PFSK-1 (cell line): ENCODE measurements at regions not wholly inside any gene's neighbourhood (a gene's known extent, or its start where the extent isn't known, plus 50 kb on each side); places are given as distances from the start of the nearest gene placed in this dataset.

Experiments used
- FOXP2 ChIP-seq: optimal IDR thresholded peaks from 2 replicates; pipeline ENCODE3; 2011; ENCODE audit warnings: borderline replicate concordance, control low read depth, inconsistent platforms; ENCODE audit not compliant: insufficient read depth; ENCODE audit errors: extremely low read length, extremely low read depth
- POLR2AphosphoS5 ChIP-seq: IDR thresholded peaks from 2 replicates; pipeline ENCODE4 v1.6.1; 2012; ENCODE audit warnings: low read depth, mild to moderate bottlenecking, control low read depth, low read length, moderate library complexity
- SIN3A ChIP-seq: IDR thresholded peaks from 2 replicates; pipeline ENCODE4 v1.6.1; 2012; ENCODE audit warnings: mild to moderate bottlenecking, low read length, moderate library complexity, borderline replicate concordance; ENCODE audit not compliant: insufficient read depth
- TAF1 ChIP-seq: IDR thresholded peaks from 2 replicates; pipeline ENCODE4 v1.6.1; 2012; ENCODE audit warnings: low read length, control low read depth, borderline replicate concordance; ENCODE audit not compliant: insufficient read depth
- TF ChIP-seq, protein P1 (sequence below), 2 experiments: IDR thresholded peaks; 2 replicates each; pipeline versions ENCODE4 v1.6.1 to v1.8.0; 2011 to 2012; ENCODE audit warnings: low read depth in 2 of 2, low read length in 2 of 2, control low read depth in 1 of 2, inconsistent platforms in 1 of 2, mild to moderate bottlenecking in 1 of 2, moderate library complexity in 1 of 2; ENCODE audit not compliant: insufficient read depth in 1 of 2

GRCh38 chr6:128827675-128828464, 55.1 kb upstream of the LAMA2 start:
- TF ChIP-seq TAF1 = no peak
- TF ChIP-seq FOXP2 = no peak
- TF ChIP-seq POLR2AphosphoS5 = no peak

DNA sequence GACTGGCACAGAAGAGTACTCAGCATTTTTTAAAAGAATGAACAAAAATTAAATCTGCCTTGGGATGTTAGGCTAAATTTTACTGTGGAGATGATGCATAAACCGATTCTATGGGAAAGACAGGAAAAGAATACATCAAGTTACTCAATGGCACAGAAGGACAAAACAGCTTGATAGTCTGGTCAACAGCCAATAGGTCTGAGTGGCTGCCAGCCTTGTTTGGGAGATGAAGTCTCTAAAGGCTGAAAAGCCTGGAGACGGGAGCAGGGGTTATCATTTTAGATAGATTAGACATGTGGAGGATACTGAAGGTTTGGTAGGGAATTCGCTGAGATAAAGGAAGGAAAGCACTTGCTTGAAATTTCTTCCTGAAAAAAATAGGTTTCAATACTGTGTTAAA, 56.3 kb upstream of the LAMA2 start:
- TF ChIP-seq, protein P1, sequence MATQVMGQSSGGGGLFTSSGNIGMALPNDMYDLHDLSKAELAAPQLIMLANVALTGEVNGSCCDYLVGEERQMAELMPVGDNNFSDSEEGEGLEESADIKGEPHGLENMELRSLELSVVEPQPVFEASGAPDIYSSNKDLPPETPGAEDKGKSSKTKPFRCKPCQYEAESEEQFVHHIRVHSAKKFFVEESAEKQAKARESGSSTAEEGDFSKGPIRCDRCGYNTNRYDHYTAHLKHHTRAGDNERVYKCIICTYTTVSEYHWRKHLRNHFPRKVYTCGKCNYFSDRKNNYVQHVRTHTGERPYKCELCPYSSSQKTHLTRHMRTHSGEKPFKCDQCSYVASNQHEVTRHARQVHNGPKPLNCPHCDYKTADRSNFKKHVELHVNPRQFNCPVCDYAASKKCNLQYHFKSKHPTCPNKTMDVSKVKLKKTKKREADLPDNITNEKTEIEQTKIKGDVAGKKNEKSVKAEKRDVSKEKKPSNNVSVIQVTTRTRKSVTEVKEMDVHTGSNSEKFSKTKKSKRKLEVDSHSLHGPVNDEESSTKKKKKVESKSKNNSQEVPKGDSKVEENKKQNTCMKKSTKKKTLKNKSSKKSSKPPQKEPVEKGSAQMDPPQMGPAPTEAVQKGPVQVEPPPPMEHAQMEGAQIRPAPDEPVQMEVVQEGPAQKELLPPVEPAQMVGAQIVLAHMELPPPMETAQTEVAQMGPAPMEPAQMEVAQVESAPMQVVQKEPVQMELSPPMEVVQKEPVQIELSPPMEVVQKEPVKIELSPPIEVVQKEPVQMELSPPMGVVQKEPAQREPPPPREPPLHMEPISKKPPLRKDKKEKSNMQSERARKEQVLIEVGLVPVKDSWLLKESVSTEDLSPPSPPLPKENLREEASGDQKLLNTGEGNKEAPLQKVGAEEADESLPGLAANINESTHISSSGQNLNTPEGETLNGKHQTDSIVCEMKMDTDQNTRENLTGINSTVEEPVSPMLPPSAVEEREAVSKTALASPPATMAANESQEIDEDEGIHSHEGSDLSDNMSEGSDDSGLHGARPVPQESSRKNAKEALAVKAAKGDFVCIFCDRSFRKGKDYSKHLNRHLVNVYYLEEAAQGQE (IDR thresholded peaks at IDR 0.05; ENCODE audit: insufficient read depth in 1 of 2, low read depth in 2 of 2, low read length in 2 of 2) = no peak
- TF ChIP-seq SIN3A (no peak), POLR2AphosphoS5 (no peak), FOXP2 (no peak)

GRCh38 chr6:128822271-128822670, 60.7 kb upstream of the LAMA2 start:
- no peak for TF ChIP-seq POLR2AphosphoS5
- TF ChIP-seq FOXP2 = no peak
- TF ChIP-seq SIN3A = no peak
- TF ChIP-seq, protein P1 (IDR thresholded peaks at IDR 0.05; ENCODE audit: insufficient read depth in 1 of 2, low read depth in 2 of 2, low read length in 2 of 2) = no peak

DNA sequence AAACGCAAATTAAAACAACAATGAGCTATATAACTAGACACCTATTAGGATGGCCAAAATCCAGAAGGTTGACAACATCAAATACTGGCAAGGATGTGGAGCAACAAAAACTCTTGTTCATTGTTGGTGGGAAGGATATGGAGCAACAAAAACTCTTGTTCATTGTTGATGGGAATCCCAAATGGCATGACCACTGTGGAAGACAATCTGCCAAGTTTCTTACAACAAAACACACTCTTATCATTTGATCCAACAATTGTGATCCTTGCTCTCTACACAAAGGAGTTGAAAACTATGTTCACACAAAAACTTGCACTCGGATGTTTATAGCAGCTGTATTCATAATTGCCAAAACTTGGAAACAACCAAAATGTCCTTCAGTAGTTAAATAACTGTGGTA, 61.8 kb upstream of the LAMA2 start:
- TF ChIP-seq TAF1 = no peak
- no peak for TF ChIP-seq SIN3A
- TF ChIP-seq POLR2AphosphoS5 = no peak

- TF ChIP-seq POLR2AphosphoS5 (no peak), FOXP2 (no peak), TAF1 (no peak), SIN3A (no peak)
- TF ChIP-seq, protein P1 (IDR thresholded peaks at IDR 0.05; ENCODE audit: insufficient read depth in 1 of 2, low read depth in 2 of 2, low read length in 2 of 2) = no peak
Measured at GRCh38 chr6:128808856-128809255, 74.1 kb upstream of the LAMA2 start.

GRCh38 chr6:128807577-128807976, 75.4 kb upstream of the LAMA2 start:
- TF ChIP-seq, protein P1 (IDR thresholded peaks at IDR 0.05; ENCODE audit: insufficient read depth in 1 of 2, low read depth in 2 of 2, low read length in 2 of 2) = no peak
- no peak for TF ChIP-seq FOXP2
- TF ChIP-seq SIN3A = no peak
- TF ChIP-seq POLR2AphosphoS5 = no peak
- TF ChIP-seq TAF1 = no peak
